Stomach (tissue), 8 donors: ENCODE measurements at regions not wholly inside any gene's neighbourhood (a gene's known extent, or its start where the extent isn't known, plus 50 kb on each side); places are given as distances from the start of the nearest gene placed in this dataset.
"Not testable (repeated sequence)": the region's sequence is repeated elsewhere in the genome, so short reads cannot be mapped to it uniquely, and the experiment has no call there.

Experiments used
- DNase-seq, 2 donors: peaks; one replicate each; pipeline versions ENCODE4 v3.0.0 to v3.0.0-alpha.2; 2013 to 2019
- H3K27ac ChIP-seq, 5 donors: fragments of 200-600 bp in 4 of 5; sonication (generic) in 4 of 5; one replicate each; pipeline ENCODE4 v1.5.1; 2013 to 2019; ENCODE audit warnings: mild to moderate bottlenecking in 1 of 5, moderate library complexity in 1 of 5
- H3K27me3 ChIP-seq, 3 donors: fragments of 200-600 bp; sonication (generic); one replicate each; pipeline ENCODE4 v1.5.1; 2017 to 2019; ENCODE audit warnings: mixed run types in 1 of 3
- H3K36me3 ChIP-seq, 4 donors: fragments of 200-600 bp; sonication (generic); 1 replicate in 3 of 4; 2 replicates in 1 of 4; pipeline ENCODE4 v1.5.1; 2016 to 2019
- H3K4me1 ChIP-seq, 4 donors: fragments of 200-600 bp; sonication (generic); one replicate each; pipeline ENCODE4 v1.5.1; 2016 to 2019
- H3K4me3 ChIP-seq, 4 donors: fragments of 200-600 bp; sonication (generic) in 3 of 4; one replicate each; pipeline ENCODE4 v1.5.1; 2016 to 2019; ENCODE audit warnings: mild to moderate bottlenecking in 1 of 4
- H3K9me3 ChIP-seq, 4 donors: fragments of 200-600 bp; sonication (generic); one replicate each; pipeline ENCODE4 v1.5.1; 2016 to 2019
- EP300 ChIP-seq: sonication (generic); formaldehyde crosslinking; IDR thresholded peaks from one replicate; pipeline ENCODE4 v1.6.1; 2017; ENCODE audit warnings: antibody characterized with exemption
- POLR2A ChIP-seq, 4 donors: fragments of 450-650 bp; IDR thresholded peaks; one replicate each; pipeline ENCODE4 v1.6.1; 2016; ENCODE audit warnings: antibody characterized with exemption in 4 of 4, control low read depth in 2 of 4, mild to moderate bottlenecking in 1 of 4, moderate library complexity in 1 of 4
- POLR2AphosphoS5 ChIP-seq, 3 donors: sonication (generic); formaldehyde crosslinking; IDR thresholded peaks; one replicate each; pipeline ENCODE4 v1.6.1; 2016; ENCODE audit warnings: antibody characterized with exemption in 3 of 3
- WGBS, 5 donors: extraction: QIAGEN DNeasy Blood & Tissue Kit in 3 of 5; methylation state at CpG; one replicate each; pipeline versions ENCODE4 v1.1.5 to v1.1.7; 2013 to 2018; 5-methylcytosine and 5-hydroxymethylcytosine counted together
- intact Hi-C: fragments of 100-400 bp; cut with DNase I; formaldehyde crosslinking; loops from one replicate; pipeline ENCODE4 v1.15.1; 2023; ENCODE audit warnings: low total_unique reads
- TF ChIP-seq, protein P1 (sequence below), 7 experiments: fragments of 450-650 bp in 4 of 7; fragments of 200-600 bp in 3 of 7; sonication (generic) in 3 of 7; IDR thresholded peaks; one replicate each; pipeline ENCODE4 v1.5.1; 2016 to 2019; ENCODE audit warnings: antibody characterized with exemption in 7 of 7, control low read depth in 2 of 7, mild to moderate bottlenecking in 1 of 7
- donor health status: healthy with polysubstance abuse.
- donor health status: Bipolar disorder and iron deficiency.
- donor health status: healthy.

- H3K9me3 ChIP-seq, result peaks cover 0 to 12% (median 2%) of the 10 kb centered on the region in 4 donors
- no peaks in the 10 kb centered on the region for H3K27me3 ChIP-seq
- TF ChIP-seq, protein P1, sequence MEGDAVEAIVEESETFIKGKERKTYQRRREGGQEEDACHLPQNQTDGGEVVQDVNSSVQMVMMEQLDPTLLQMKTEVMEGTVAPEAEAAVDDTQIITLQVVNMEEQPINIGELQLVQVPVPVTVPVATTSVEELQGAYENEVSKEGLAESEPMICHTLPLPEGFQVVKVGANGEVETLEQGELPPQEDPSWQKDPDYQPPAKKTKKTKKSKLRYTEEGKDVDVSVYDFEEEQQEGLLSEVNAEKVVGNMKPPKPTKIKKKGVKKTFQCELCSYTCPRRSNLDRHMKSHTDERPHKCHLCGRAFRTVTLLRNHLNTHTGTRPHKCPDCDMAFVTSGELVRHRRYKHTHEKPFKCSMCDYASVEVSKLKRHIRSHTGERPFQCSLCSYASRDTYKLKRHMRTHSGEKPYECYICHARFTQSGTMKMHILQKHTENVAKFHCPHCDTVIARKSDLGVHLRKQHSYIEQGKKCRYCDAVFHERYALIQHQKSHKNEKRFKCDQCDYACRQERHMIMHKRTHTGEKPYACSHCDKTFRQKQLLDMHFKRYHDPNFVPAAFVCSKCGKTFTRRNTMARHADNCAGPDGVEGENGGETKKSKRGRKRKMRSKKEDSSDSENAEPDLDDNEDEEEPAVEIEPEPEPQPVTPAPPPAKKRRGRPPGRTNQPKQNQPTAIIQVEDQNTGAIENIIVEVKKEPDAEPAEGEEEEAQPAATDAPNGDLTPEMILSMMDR (IDR thresholded peaks at IDR 0.05), result no peak
- TF ChIP-seq POLR2A (IDR thresholded peaks at IDR 0.05), result no peak
- no peak for TF ChIP-seq EP300
- TF ChIP-seq POLR2AphosphoS5 (IDR thresholded peaks at IDR 0.05), result no peak
- no peak overlapping the region for H3K4me3 ChIP-seq
- H3K4me1 ChIP-seq, result no peaks in the 10 kb centered on the region
- no peak for DNase-seq
- no peaks in the 10 kb centered on the region for H3K36me3 ChIP-seq
- no peak overlapping the region for H3K27ac ChIP-seq
- intact Hi-C loops, result no loop called here
These were observed 1128.4 kb upstream of the POT1 start for GRCh38 chr7:126057979-126058378.

DNA sequence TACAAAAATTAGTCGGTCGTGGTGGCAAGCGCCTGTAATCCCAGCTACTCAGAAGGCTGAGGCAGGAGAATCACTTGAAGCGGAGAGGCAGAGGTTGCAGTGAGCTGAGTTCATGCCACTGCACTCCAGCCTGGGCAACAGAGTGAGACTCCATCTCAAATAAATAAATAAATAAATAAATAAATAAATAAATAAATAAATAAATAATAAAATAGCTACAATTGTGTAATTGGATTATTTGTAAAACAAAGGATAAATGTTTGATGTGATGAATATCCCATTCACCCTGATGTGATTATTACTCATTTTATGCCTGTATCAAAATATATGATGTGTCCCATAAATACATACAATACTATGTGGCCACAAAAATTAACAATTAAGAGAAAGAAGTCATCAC lies 1127.0 kb upstream of the POT1 start:
- H3K4me1 ChIP-seq, H3K27me3 ChIP-seq, H3K27ac ChIP-seq, H3K4me3 ChIP-seq, H3K36me3 ChIP-seq, intact Hi-C loops, DNase-seq: not testable (repeated sequence)
- H3K9me3 ChIP-seq, result peaks cover 0 to 12% (median 2%) of the 10 kb centered on the region in 4 donors
- WGBS, 5 donors, result 91 to 97% (median 95%) methylated on average over 4 of the region's 4 CpGs

DNA sequence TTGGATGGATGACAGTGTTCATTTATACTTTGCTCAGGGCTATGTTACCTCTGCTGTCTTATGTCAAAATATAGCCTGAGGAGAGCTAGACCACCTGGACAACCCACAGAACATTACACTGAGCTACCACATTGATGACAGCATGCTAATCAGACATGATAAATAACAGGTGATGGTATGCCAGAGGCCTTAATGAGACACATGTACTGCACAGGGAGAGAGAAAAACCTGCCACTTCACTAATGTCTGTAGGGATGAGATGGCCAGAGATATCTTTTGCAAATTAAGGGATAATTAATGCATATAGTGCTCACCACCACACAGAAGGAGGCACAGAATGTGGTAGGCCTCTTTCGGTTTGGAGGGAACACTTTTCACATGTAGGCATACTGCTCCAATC lies 1122.6 kb upstream of the POT1 start:
- DNase-seq, result no peak

GRCh38 chr7:126044662-126045061 lies 1115.0 kb upstream of the POT1 start:
- intact Hi-C loops, result no loop called here
- 28 to 42% (median 39%) methylated on average over 1 of the region's 1 CpG for WGBS, 5 donors
- H3K27me3 ChIP-seq, result no peaks in the 10 kb centered on the region
- H3K27ac ChIP-seq, result no peak overlapping the region
- no peak for DNase-seq
- H3K4me3 ChIP-seq, result no peak overlapping the region
- TF ChIP-seq EP300, result no peak
- TF ChIP-seq, protein P1 (IDR thresholded peaks at IDR 0.05), result no peak
- no peak for TF ChIP-seq POLR2AphosphoS5 (IDR thresholded peaks at IDR 0.05)
- TF ChIP-seq POLR2A (IDR thresholded peaks at IDR 0.05), result no peak
- no peaks in the 10 kb centered on the region for H3K36me3 ChIP-seq
- no peaks in the 10 kb centered on the region for H3K4me1 ChIP-seq
- peaks cover 0 to 23% (median 13%) of the 10 kb centered on the region in 4 donors for H3K9me3 ChIP-seq

More for the DNA sequence above, 1122.6 kb upstream of the POT1 start:
- TF ChIP-seq POLR2A (IDR thresholded peaks at IDR 0.05), result no peak
- TF ChIP-seq EP300, result no peak
- TF ChIP-seq POLR2AphosphoS5 (IDR thresholded peaks at IDR 0.05), result no peak
- TF ChIP-seq, protein P1 (IDR thresholded peaks at IDR 0.05), result no peak
- Histone ChIP-seq H3K4me1 (no peaks in the 10 kb centered on the region), H3K36me3 (no peaks in the 10 kb centered on the region), H3K27ac (no peak overlapping the region), H3K27me3 (no peaks in the 10 kb centered on the region), H3K4me3 (no peak overlapping the region), H3K9me3 (peaks cover 0 to 6% (median 0%) of the 10 kb centered on the region in 4 donors)
- intact Hi-C loops, result no loop called here
- WGBS, 5 donors, result 50 to 96% (median 92%) methylated on average over 1 of the region's 1 CpG

GRCh38 chr7:126041472-126041871 lies 1111.8 kb upstream of the POT1 start:
- no peaks in the 10 kb centered on the region for H3K36me3 ChIP-seq
- H3K27me3 ChIP-seq, result no peaks in the 10 kb centered on the region
- no peak overlapping the region for H3K4me3 ChIP-seq
- no peaks in the 10 kb centered on the region for H3K4me1 ChIP-seq
- H3K27ac ChIP-seq, result no peak overlapping the region
- TF ChIP-seq POLR2AphosphoS5 (IDR thresholded peaks at IDR 0.05) (no peak), EP300 (no peak), POLR2A (IDR thresholded peaks at IDR 0.05) (no peak)
- TF ChIP-seq, protein P1 (IDR thresholded peaks at IDR 0.05), result no peak
- peaks cover 0 to 14% (median 13%) of the 10 kb centered on the region in 4 donors for H3K9me3 ChIP-seq
- 75 to 90% (median 85%) methylated on average over 5 of the region's 5 CpGs for WGBS, 5 donors
- no peak for DNase-seq
- intact Hi-C loops, result no loop called here
